Neuronal stem cell (in vitro differentiated cells): ENCODE measurements at regions not wholly inside any gene's neighbourhood (a gene's known extent, or its start where the extent isn't known, plus 50 kb on each side); places are given as distances from the start of the nearest gene placed in this dataset.

Source experiments
- DNase-seq: peaks from one replicate; pipeline ENCODE4 v3.0.0-alpha.2; 2013; ENCODE audit warnings: low spot score
- H2AFZ ChIP-seq: one replicate; pipeline ENCODE4 v1.6.1; 2013; ENCODE audit warnings: mild to moderate bottlenecking, low read length, inconsistent platforms
- H2AK5ac ChIP-seq: 2 replicates; pipeline ENCODE4 v1.6.1; 2013; ENCODE audit warnings: low read depth, mild to moderate bottlenecking, inconsistent platforms, low read length, moderate library complexity, mixed read lengths
- H2BK120ac ChIP-seq: 2 replicates; pipeline ENCODE4 v1.6.1; 2013; ENCODE audit warnings: low read depth, mild to moderate bottlenecking, inconsistent platforms, low read length, moderate library complexity, mixed read lengths
- H2BK12ac ChIP-seq: one replicate; pipeline ENCODE4 v1.6.1; 2013; ENCODE audit warnings: low read length, inconsistent platforms
- H2BK15ac ChIP-seq: 2 replicates; pipeline ENCODE4 v1.6.1; 2013; ENCODE audit warnings: mild to moderate bottlenecking, low read length, inconsistent platforms, mixed read lengths
- H2BK5ac ChIP-seq: one replicate; pipeline ENCODE4 v1.6.1; 2013; ENCODE audit warnings: inconsistent platforms, mild to moderate bottlenecking, low read length, moderate library complexity
- H3K14ac ChIP-seq: one replicate; pipeline ENCODE4 v1.6.1; 2013; ENCODE audit warnings: low read length, inconsistent platforms
- H3K18ac ChIP-seq: 2 replicates; pipeline ENCODE4 v1.6.1; 2013; ENCODE audit warnings: low read length, inconsistent platforms
- H3K23ac ChIP-seq: 2 replicates; pipeline ENCODE4 v1.6.1; 2013; ENCODE audit warnings: low read depth, mild to moderate bottlenecking, mixed read lengths, low read length, inconsistent platforms; ENCODE audit not compliant: poor library complexity
- H3K27ac ChIP-seq: replicated peaks from 3 replicates; pipeline ENCODE4 v1.5.1; 2013; ENCODE audit warnings: low read length, inconsistent platforms
- H3K27me3 ChIP-seq, 3 experiments: 2 replicates each; pipeline ENCODE4 v1.6.1; 2013; ENCODE audit warnings: low read length in 3 of 3, mild to moderate bottlenecking in 2 of 3, inconsistent platforms in 1 of 3, low read depth in 1 of 3, mixed read lengths in 1 of 3, moderate library complexity in 1 of 3; ENCODE audit not compliant: control insufficient read depth in 3 of 3, insufficient read depth in 3 of 3
- H3K36me3 ChIP-seq, 2 donors: replicated peaks in 1 of 2; 2 replicates each; pipeline ENCODE4 v1.6.1; 2013; ENCODE audit warnings: low read length in 2 of 2; ENCODE audit not compliant: control insufficient read depth in 2 of 2, insufficient read depth in 2 of 2
- H3K4ac ChIP-seq: 2 replicates; pipeline ENCODE4 v1.6.1; 2013; ENCODE audit warnings: inconsistent platforms, mild to moderate bottlenecking, low read length, moderate library complexity
- H3K4me1 ChIP-seq, 2 donors: 1 replicate in 1 of 2; 2 replicates in 1 of 2; pipeline ENCODE4 v1.6.1; 2013; ENCODE audit warnings: low read length in 2 of 2, low read depth in 1 of 2; ENCODE audit not compliant: control insufficient read depth in 2 of 2, insufficient read depth in 1 of 2
- H3K4me2 ChIP-seq: one replicate; pipeline ENCODE4 v1.6.1; 2013; ENCODE audit warnings: mild to moderate bottlenecking, low read length, inconsistent platforms; ENCODE audit not compliant: insufficient read depth, poor library complexity, severe bottlenecking
- H3K4me3 ChIP-seq, 2 donors: 2 replicates each; pipeline ENCODE4 v1.5.1; 2013; ENCODE audit warnings: low read length in 2 of 2, mild to moderate bottlenecking in 2 of 2, inconsistent platforms in 1 of 2, moderate library complexity in 1 of 2
- H3K79me1 ChIP-seq: one replicate; pipeline ENCODE4 v1.6.1; 2013; ENCODE audit warnings: low read depth, mild to moderate bottlenecking, inconsistent platforms, low read length, moderate library complexity
- H3K9ac ChIP-seq: one replicate; pipeline ENCODE4 v1.6.1; 2013; ENCODE audit warnings: mild to moderate bottlenecking, low read depth, low read length, inconsistent platforms; ENCODE audit not compliant: poor library complexity
- H3K9me3 ChIP-seq, 2 donors: replicated peaks in 1 of 2; 2 replicates each; pipeline versions ENCODE3 to v1.6.1; 2013; ENCODE audit warnings: low read length in 2 of 2, mild to moderate bottlenecking in 2 of 2, inconsistent platforms in 1 of 2, low read depth in 1 of 2, mixed read lengths in 1 of 2, moderate library complexity in 1 of 2; ENCODE audit not compliant: control insufficient read depth in 2 of 2, insufficient read depth in 1 of 2
- H4K8ac ChIP-seq: one replicate; pipeline ENCODE4 v1.6.1; 2013; ENCODE audit warnings: low read depth, mild to moderate bottlenecking, inconsistent platforms, low read length, moderate library complexity
- H4K91ac ChIP-seq: one replicate; pipeline ENCODE4 v1.6.1; 2013; ENCODE audit warnings: low read length, low read depth, mild to moderate bottlenecking, inconsistent platforms; ENCODE audit not compliant: poor library complexity
- WGBS, 2 donors: extraction: QIAGEN DNeasy Blood & Tissue Kit; methylation state at CpG; one replicate each; pipeline ENCODE4 v1.1.7; 2013; ENCODE audit warnings: missing lambda C conversion rate in 2 of 2, mixed read lengths in 1 of 2; ENCODE audit not compliant: insufficient read length in 2 of 2, insufficient replicate concordance in 1 of 2; ENCODE audit errors: extremely low coverage in 2 of 2; 5-methylcytosine and 5-hydroxymethylcytosine counted together

- Histone ChIP-seq H2BK12ac (no peak overlapping the region), H3K9me3 (no peaks in the 10 kb centered on the region), H4K8ac (no peak overlapping the region), H3K23ac (no peak overlapping the region), H2AK5ac (no peak overlapping the region), H3K4ac (no peak overlapping the region), H4K91ac (no peak overlapping the region), H3K4me3 (no peak overlapping the region), H2BK120ac (no peak overlapping the region), H3K14ac (no peak overlapping the region), H3K36me3 (no peaks in the 10 kb centered on the region), H2BK15ac (no peak overlapping the region), H3K27ac (no peak overlapping the region), H3K4me2 (no peak overlapping the region), H2AFZ (no peak overlapping the region), H3K18ac (no peak overlapping the region), H2BK5ac (no peak overlapping the region), H3K27me3 (no peaks in the 10 kb centered on the region), H3K79me1 (no peaks in the 10 kb centered on the region), H3K4me1 (no peaks in the 10 kb centered on the region), H3K9ac (no peak overlapping the region)
- no CpG with 5 or more reads among the region's 2 CpGs for WGBS, 2 donors
- DNase-seq, result no peak
Measured at GRCh38 chr6:54440549-54440948, 132.3 kb downstream of the TINAG start.

DNA sequence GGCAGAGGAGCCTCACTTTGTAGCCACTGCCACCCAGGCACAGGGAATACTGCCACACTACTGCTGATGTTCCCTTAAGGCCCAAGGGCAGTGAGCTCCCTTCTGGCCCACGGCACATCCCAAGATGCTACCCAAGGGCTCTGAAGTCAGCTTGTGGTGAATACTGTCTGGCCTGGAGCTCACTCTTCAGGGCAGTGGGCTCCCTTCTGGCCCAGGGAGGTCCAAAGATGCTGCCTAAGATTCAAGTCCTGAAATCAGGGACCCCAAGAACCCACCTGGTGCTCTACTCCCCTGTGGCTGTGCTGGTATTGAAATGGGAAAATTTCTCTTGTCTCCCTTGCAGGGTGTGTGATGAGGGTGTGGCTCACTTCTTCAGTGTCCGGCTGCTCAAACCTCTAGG is 132.8 kb downstream of the TINAG start:
- Histone ChIP-seq H3K18ac (no peak overlapping the region), H3K9me3 (no peaks in the 10 kb centered on the region), H3K23ac (no peak overlapping the region), H3K27ac (no peak overlapping the region), H3K4me3 (no peak overlapping the region), H3K4me1 (no peaks in the 10 kb centered on the region), H3K4me2 (no peak overlapping the region), H3K27me3 (no peaks in the 10 kb centered on the region), H3K79me1 (no peaks in the 10 kb centered on the region), H4K8ac (no peak overlapping the region), H2BK5ac (no peak overlapping the region), H3K4ac (no peak overlapping the region), H2AFZ (no peak overlapping the region), H2BK12ac (no peak overlapping the region), H3K9ac (no peak overlapping the region), H4K91ac (no peak overlapping the region), H2BK15ac (no peak overlapping the region), H3K14ac (no peak overlapping the region), H2AK5ac (no peak overlapping the region), H3K36me3 (no peaks in the 10 kb centered on the region), H2BK120ac (no peak overlapping the region)
- DNase-seq, result no peak
- WGBS, 2 donors, result no CpG with 5 or more reads among the region's 2 CpGs

- no peak overlapping the region for H2BK12ac ChIP-seq
- H3K4me3 ChIP-seq, result no peak overlapping the region
- no peak for DNase-seq
- H3K4me2 ChIP-seq, result no peak overlapping the region
- no peaks in the 10 kb centered on the region for H3K9me3 ChIP-seq
- no peak overlapping the region for H3K18ac ChIP-seq
- WGBS, 2 donors, result no CpG with 5 or more reads among the region's 7 CpGs
- H3K79me1 ChIP-seq, result no peaks in the 10 kb centered on the region
- H3K4me1 ChIP-seq, result no peaks in the 10 kb centered on the region
- H3K36me3 ChIP-seq, result no peaks in the 10 kb centered on the region
- H3K9ac ChIP-seq, result no peak overlapping the region
- no peak overlapping the region for H2AFZ ChIP-seq
- H2BK5ac ChIP-seq, result no peak overlapping the region
- H3K27ac ChIP-seq, result no peak overlapping the region
- H2AK5ac ChIP-seq, result no peak overlapping the region
- H2BK15ac ChIP-seq, result no peak overlapping the region
- H3K27me3 ChIP-seq, result no peaks in the 10 kb centered on the region
- H4K8ac ChIP-seq, result no peak overlapping the region
- no peak overlapping the region for H3K23ac ChIP-seq
- H3K14ac ChIP-seq, result no peak overlapping the region
- peak overlapping the region; percentile 1 for H4K91ac ChIP-seq
- no peak overlapping the region for H2BK120ac ChIP-seq
- H3K4ac ChIP-seq, result no peak overlapping the region
Measured at GRCh38 chr6:54441687-54442248, 133.5 kb downstream of the TINAG start.

GRCh38 chr6:54445207-54445606 is 137.0 kb downstream of the TINAG start:
- Histone ChIP-seq H2BK12ac (no peak overlapping the region), H3K27me3 (no peaks in the 10 kb centered on the region), H3K4me3 (no peak overlapping the region), H3K4ac (no peak overlapping the region), H2BK5ac (no peak overlapping the region), H2AFZ (no peak overlapping the region), H4K8ac (no peak overlapping the region), H3K79me1 (no peaks in the 10 kb centered on the region), H3K9me3 (no peaks in the 10 kb centered on the region), H3K18ac (no peak overlapping the region), H3K14ac (no peak overlapping the region), H4K91ac (no peak overlapping the region), H2BK120ac (no peak overlapping the region), H3K4me2 (no peak overlapping the region), H3K9ac (no peak overlapping the region), H3K36me3 (no peaks in the 10 kb centered on the region), H3K4me1 (no peaks in the 10 kb centered on the region), H2AK5ac (no peak overlapping the region), H2BK15ac (no peak overlapping the region), H3K23ac (no peak overlapping the region), H3K27ac (no peak overlapping the region)
- no peak for DNase-seq
